Adrenal gland (tissue), 9 donors: ENCODE measurements at regions not wholly inside any gene's neighbourhood (a gene's known extent, or its start where the extent isn't known, plus 50 kb on each side); places are given as distances from the start of the nearest gene placed in this dataset.

Experiments used
- DNase-seq, 7 donors: peaks; one replicate each; pipeline ENCODE4 v3.0.0-alpha.2; 2019 to 2020
- H3K27ac ChIP-seq, 5 donors: fragments of 200-600 bp; sonication (generic) in 4 of 5; 1 replicate in 3 of 5; 2 replicates in 2 of 5; pipeline versions ENCODE4 v1.5.1 to v1.8.0; 2016 to 2020; ENCODE audit warnings: mild to moderate bottlenecking in 1 of 5
- H3K27me3 ChIP-seq: fragments of 200-600 bp; 2 replicates; pipeline ENCODE4 v1.8.0; 2021
- H3K36me3 ChIP-seq, 2 donors: fragments of 200-600 bp; replicated peaks in 1 of 2; 1 replicate in 1 of 2; 2 replicates in 1 of 2; pipeline versions ENCODE4 v1.5.1 to v1.8.0; 2018 to 2022
- H3K4me1 ChIP-seq, 2 donors: fragments of 200-600 bp; replicated peaks in 1 of 2; 1 replicate in 1 of 2; 2 replicates in 1 of 2; pipeline versions ENCODE4 v1.5.1 to v1.8.0; 2018 to 2021
- H3K4me3 ChIP-seq, 4 donors: fragments of 200-600 bp; sonication (generic) in 3 of 4; one replicate each; pipeline ENCODE4 v1.5.1; 2016 to 2018
- H3K9me3 ChIP-seq, 3 donors: fragments of 200-600 bp; sonication (generic) in 1 of 3; replicated peaks in 1 of 3; 1 replicate in 2 of 3; 2 replicates in 1 of 3; pipeline versions ENCODE4 v1.5.1 to v1.8.0; 2016 to 2021
- POLR2A ChIP-seq, 2 donors: fragments of 450-650 bp; IDR thresholded peaks; one replicate each; pipeline ENCODE4 v1.6.1; 2017; ENCODE audit warnings: antibody characterized with exemption in 2 of 2, mild to moderate bottlenecking in 2 of 2, moderate library complexity in 1 of 2
- WGBS, 4 donors: extraction: QIAGEN DNeasy Blood & Tissue Kit in 2 of 4; methylation state at CpG; one replicate each; pipeline versions ENCODE4 v1.1.5 to v1.1.7; 2013 to 2017; 5-methylcytosine and 5-hydroxymethylcytosine counted together
- intact Hi-C, 2 donors: fragments of 100-400 bp; cut with DNase I; formaldehyde crosslinking; loops; one replicate each; pipeline versions ENCODE4 v1.14.1 to v1.15.0; 2022 to 2023
- TF ChIP-seq, protein P1 (sequence below), 6 experiments: fragments of 450-650 bp in 4 of 6; fragments of 200-600 bp in 2 of 6; sonication (generic) in 1 of 6; IDR thresholded peaks; 1 replicate in 5 of 6; 2 replicates in 1 of 6; pipeline versions ENCODE4 v1.5.1 to v1.8.0; 2016 to 2021; ENCODE audit warnings: antibody characterized with exemption in 6 of 6, mild to moderate bottlenecking in 2 of 6, moderate library complexity in 1 of 6
- donor health status: healthy with polysubstance abuse.
- donor health status: Bipolar disorder and iron deficiency.
- donor health status: DM: yes; HTN: yes; CAD: no.
- donor health status: DM: no; HTN: no; CAD: no.
- donor health status: DM: no; HTN: no; CAD: no.

DNA sequence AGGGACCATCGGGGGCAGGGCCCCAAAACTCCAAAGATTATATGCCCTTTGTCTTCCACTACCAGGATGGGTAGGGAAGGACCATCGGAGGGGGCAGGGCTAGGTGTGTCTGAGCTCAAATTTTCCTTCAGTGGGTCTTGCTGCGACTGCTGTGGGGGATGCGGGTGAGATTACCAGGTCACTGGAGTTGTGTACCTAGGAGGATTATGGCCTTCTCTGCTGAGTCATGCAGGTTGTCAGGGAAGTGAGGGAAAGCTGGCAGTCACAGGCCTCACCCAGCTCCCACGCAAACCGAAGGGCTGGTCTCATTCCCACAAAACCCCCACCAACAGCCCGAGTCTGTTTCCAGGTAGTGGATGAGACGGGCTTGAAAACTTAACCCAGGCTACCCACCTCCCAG, 489.4 kb downstream of the ZNF608 start:
- TF ChIP-seq POLR2A (IDR thresholded peaks at IDR 0.05): no peak
- TF ChIP-seq, protein P1, sequence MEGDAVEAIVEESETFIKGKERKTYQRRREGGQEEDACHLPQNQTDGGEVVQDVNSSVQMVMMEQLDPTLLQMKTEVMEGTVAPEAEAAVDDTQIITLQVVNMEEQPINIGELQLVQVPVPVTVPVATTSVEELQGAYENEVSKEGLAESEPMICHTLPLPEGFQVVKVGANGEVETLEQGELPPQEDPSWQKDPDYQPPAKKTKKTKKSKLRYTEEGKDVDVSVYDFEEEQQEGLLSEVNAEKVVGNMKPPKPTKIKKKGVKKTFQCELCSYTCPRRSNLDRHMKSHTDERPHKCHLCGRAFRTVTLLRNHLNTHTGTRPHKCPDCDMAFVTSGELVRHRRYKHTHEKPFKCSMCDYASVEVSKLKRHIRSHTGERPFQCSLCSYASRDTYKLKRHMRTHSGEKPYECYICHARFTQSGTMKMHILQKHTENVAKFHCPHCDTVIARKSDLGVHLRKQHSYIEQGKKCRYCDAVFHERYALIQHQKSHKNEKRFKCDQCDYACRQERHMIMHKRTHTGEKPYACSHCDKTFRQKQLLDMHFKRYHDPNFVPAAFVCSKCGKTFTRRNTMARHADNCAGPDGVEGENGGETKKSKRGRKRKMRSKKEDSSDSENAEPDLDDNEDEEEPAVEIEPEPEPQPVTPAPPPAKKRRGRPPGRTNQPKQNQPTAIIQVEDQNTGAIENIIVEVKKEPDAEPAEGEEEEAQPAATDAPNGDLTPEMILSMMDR (IDR thresholded peaks at IDR 0.05): no peak
- H3K27me3 ChIP-seq: no peaks in the 10 kb centered on the region
- H3K4me1 ChIP-seq: no peaks in the 10 kb centered on the region
- no peaks in the 10 kb centered on the region for H3K36me3 ChIP-seq
- no peak overlapping the region for H3K27ac ChIP-seq
- intact Hi-C loops: no loop called here
- WGBS, 4 donors: 86 to 92% (median 91%) methylated on average over 7 to 8 of the region's 8 CpGs
- no peaks in the 10 kb centered on the region for H3K9me3 ChIP-seq
- DNase-seq: no peak
- H3K4me3 ChIP-seq: no peak overlapping the region

- H3K4me1 ChIP-seq: no peaks in the 10 kb centered on the region
- no peaks in the 10 kb centered on the region for H3K36me3 ChIP-seq
- intact Hi-C loops: no loop called here
- H3K27ac ChIP-seq: no peak overlapping the region
- H3K9me3 ChIP-seq: no peaks in the 10 kb centered on the region
- H3K4me3 ChIP-seq: no peak overlapping the region
- H3K27me3 ChIP-seq: no peaks in the 10 kb centered on the region
- 83 to 91% (median 84%) methylated on average over 11 of the region's 11 CpGs for WGBS, 4 donors
- DNase-seq: no peak
- no peak for TF ChIP-seq POLR2A (IDR thresholded peaks at IDR 0.05)
- TF ChIP-seq, protein P1 (IDR thresholded peaks at IDR 0.05): no peak
These were observed 493.1 kb downstream of the ZNF608 start for GRCh38 chr5:124253203-124253810.

DNA sequence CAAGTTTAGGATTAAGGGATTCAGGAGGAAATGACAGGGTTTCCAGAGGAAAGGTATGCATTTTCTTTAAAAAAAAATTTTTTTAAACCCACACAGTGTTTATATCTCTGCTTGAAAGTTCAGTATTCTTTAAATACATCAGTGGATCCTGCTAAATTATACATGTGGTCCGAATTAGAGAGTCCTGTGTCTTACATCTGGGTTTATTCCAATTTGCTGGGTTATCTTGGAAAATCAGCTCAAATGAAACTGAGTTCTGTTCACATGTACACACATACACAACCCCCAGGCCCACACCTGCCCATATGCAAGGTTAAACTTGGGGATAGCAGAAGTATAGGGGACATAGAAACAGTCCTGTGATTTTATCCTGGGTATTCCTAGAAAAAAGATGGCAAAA, 493.7 kb downstream of the ZNF608 start:
- Histone ChIP-seq H3K9me3 (no peaks in the 10 kb centered on the region), H3K4me1 (no peaks in the 10 kb centered on the region), H3K27ac (no peak overlapping the region), H3K36me3 (no peaks in the 10 kb centered on the region), H3K27me3 (no peaks in the 10 kb centered on the region), H3K4me3 (no peak overlapping the region)
- no peak for DNase-seq
- TF ChIP-seq, protein P1 (IDR thresholded peaks at IDR 0.05): no peak
- TF ChIP-seq POLR2A (IDR thresholded peaks at IDR 0.05): no peak
- 70 to 84% (median 84%) methylated on average over 1 of the region's 1 CpG for WGBS, 4 donors
- intact Hi-C loops: no loop called here

GRCh38 chr5:124252191-124252638, 494.2 kb downstream of the ZNF608 start:
- no peak overlapping the region for H3K4me3 ChIP-seq
- DNase-seq: no peak
- no peaks in the 10 kb centered on the region for H3K9me3 ChIP-seq
- H3K27me3 ChIP-seq: no peaks in the 10 kb centered on the region
- no peak overlapping the region for H3K27ac ChIP-seq
- no peaks in the 10 kb centered on the region for H3K4me1 ChIP-seq
- no peaks in the 10 kb centered on the region for H3K36me3 ChIP-seq
- intact Hi-C loops: no loop called here
- TF ChIP-seq, protein P1 (IDR thresholded peaks at IDR 0.05): no peak
- TF ChIP-seq POLR2A (IDR thresholded peaks at IDR 0.05): no peak
- 25 to 47% (median 47%) methylated on average over 2 of the region's 2 CpGs for WGBS, 4 donors
